Muscle layer of duodenum (tissue), 2 donors: ENCODE measurements at regions not wholly inside any gene's neighbourhood (a gene's known extent, or its start where the extent isn't known, plus 50 kb on each side); places are given as distances from the start of the nearest gene placed in this dataset.

Experiments
- H3K27ac ChIP-seq: one replicate; pipeline ENCODE4 v1.7.0; 2013; ENCODE audit warnings: mild to moderate bottlenecking, low read length
- H3K27me3 ChIP-seq: one replicate; pipeline ENCODE4 v1.7.0; 2013; ENCODE audit warnings: low read depth, mild to moderate bottlenecking, control low read depth, low read length
- H3K36me3 ChIP-seq, 2 donors: one replicate each; pipeline ENCODE4 v1.7.0; 2013; ENCODE audit warnings: low read length in 2 of 2, control low read depth in 1 of 2, mild to moderate bottlenecking in 1 of 2; ENCODE audit not compliant: insufficient read depth in 2 of 2, control insufficient read depth in 1 of 2
- H3K4me1 ChIP-seq, 2 donors: one replicate each; pipeline ENCODE4 v1.7.0; 2013; ENCODE audit warnings: low read length in 2 of 2, mild to moderate bottlenecking in 2 of 2, control low read depth in 1 of 2, moderate library complexity in 1 of 2; ENCODE audit not compliant: insufficient read depth in 2 of 2, control insufficient read depth in 1 of 2
- H3K4me3 ChIP-seq, 2 donors: one replicate each; pipeline ENCODE4 v1.7.0; 2013; ENCODE audit warnings: low read length in 2 of 2, low read depth in 1 of 2, mild to moderate bottlenecking in 1 of 2
- H3K9me3 ChIP-seq, 2 donors: one replicate each; pipeline ENCODE4 v1.7.0; 2013; ENCODE audit warnings: low read length in 2 of 2, control low read depth in 1 of 2, mild to moderate bottlenecking in 1 of 2; ENCODE audit not compliant: control insufficient read depth in 1 of 2
- donor health status: healthy.

DNA sequence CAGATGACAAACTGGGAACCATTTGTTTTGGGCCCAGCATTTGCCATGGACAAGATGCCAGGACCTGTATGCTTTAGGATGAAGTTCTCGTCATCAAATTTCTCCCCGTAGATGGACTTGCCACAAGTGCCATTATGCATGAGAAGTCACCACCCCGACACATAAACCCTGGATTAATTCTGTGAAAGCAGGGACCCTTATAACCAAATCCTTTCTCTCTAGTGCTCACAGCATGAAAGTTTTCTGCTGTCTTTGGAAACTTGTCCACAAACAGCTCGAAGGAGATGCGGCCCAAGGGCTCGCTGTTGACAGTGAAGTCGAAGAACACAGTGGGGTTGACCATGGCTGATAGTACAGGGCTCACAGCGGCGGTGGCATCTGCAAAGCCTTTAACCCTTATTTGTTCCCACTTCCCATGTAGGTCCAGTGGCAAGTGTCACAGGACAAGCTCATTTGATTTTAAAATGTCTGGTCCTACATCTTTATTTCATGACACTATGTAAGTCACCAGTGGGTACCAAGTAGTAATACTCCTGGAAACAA lies 75.2 kb upstream of the MIR17HG start:
- Histone ChIP-seq H3K27me3 (no peaks in the 10 kb centered on the region), H3K4me1 (no peaks in the 10 kb centered on the region), H3K27ac (no peak overlapping the region), H3K36me3 (no peaks in the 10 kb centered on the region), H3K4me3 (no peak overlapping the region), H3K9me3 (no peaks in the 10 kb centered on the region)

DNA sequence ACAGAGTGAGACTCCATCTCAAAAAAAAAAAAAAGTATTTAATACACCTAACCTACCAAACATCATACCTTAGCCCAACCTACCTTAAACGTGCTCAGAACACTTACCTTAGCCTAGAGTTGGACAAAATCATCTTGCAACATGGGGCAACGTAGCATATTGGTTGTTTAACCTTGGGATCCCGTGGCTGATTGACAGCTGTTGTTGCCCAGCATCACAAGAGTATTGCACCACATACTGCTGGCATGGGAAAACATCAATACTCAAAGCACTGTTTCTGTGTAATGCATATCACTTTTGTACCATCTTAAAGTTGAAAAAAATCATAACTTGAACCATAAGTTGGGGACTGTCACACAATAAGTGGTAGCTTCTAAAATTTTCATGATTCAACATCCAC lies 73.8 kb upstream of the MIR17HG start:
- H3K9me3 ChIP-seq: no peaks in the 10 kb centered on the region
- no peaks in the 10 kb centered on the region for H3K4me1 ChIP-seq
- no peak overlapping the region for H3K27ac ChIP-seq
- no peak overlapping the region for H3K4me3 ChIP-seq
- no peaks in the 10 kb centered on the region for H3K36me3 ChIP-seq
- H3K27me3 ChIP-seq: no peaks in the 10 kb centered on the region

DNA sequence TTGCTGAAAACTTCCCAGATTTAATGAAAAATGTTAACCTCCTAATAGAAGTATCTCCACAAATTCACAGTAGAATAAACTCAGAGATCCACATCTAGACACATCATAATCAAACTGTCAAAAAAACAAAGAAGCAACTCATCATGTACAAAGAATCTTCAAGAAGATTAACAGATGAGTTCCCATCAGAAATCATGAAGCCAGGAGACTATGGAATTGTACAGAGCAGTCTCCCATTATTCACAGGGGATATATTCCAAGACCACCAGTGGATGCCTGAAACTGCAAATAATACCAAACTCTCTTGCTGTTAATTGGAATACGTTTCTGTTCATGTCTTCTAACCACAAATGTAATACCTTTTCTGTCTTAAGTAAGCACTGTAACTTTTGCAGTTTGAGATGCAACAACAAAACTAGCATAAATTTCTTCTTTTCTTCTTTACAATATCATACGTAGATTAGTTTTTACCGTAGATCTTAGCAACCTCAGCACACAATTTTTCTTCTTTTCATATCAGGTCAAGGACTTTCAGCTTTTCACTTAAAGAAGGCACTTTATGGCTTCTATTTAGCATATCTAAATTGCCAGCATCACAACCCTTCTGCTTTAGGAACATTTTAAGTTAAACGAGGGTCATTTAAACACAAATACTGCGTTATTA lies 70.3 kb upstream of the MIR17HG start:
- H3K9me3 ChIP-seq: no peaks in the 10 kb centered on the region
- H3K4me3 ChIP-seq: no peak overlapping the region
- H3K27me3 ChIP-seq: no peaks in the 10 kb centered on the region
- H3K27ac ChIP-seq: no peak overlapping the region
- no peaks in the 10 kb centered on the region for H3K4me1 ChIP-seq
- H3K36me3 ChIP-seq: no peaks in the 10 kb centered on the region

DNA sequence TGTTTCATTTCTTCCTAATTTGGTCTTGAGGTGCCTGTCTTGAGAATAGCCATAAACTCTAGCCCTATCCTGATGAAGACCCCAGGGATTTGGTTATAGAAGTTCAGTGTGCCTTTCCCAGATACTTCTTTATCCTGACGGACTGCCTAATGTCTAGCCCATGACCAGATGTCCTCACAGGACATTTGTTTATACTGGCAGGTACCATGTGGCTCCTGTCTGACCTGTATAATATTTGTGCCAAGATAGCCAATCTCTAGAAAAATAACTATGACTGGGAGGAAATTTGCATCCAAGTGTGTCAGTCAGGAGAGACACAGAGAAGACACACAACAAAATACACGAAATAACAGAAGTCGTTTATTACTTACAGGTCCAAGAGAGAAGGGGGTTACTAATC lies 69.2 kb upstream of the MIR17HG start:
- H3K4me1 ChIP-seq: no peaks in the 10 kb centered on the region
- H3K36me3 ChIP-seq: no peaks in the 10 kb centered on the region

DNA sequence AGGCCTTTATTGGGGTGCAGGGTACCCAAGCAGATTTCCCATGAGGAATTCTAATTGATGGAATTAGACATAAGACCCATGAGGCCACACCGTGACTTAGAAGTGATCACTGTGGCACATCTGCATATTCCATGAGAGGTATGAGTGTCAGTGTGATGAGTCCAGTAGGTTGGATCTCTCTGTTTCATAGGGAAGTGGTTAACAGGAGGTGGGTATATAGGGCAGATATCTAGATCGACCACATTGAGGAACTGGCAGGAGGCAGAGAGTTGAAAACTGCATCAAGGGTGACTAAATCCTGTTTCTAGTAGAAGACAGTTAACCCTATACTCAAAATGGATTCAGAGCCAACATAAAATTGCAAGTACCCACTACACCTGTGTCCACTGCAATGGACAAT lies 68.6 kb upstream of the MIR17HG start:
- Histone ChIP-seq H3K4me3 (no peak overlapping the region), H3K27me3 (no peaks in the 10 kb centered on the region)

More for the DNA sequence above, 69.2 kb upstream of the MIR17HG start:
- no peak overlapping the region for H3K4me3 ChIP-seq
- H3K9me3 ChIP-seq: no peaks in the 10 kb centered on the region
- H3K27ac ChIP-seq: no peak overlapping the region
- H3K27me3 ChIP-seq: no peaks in the 10 kb centered on the region

DNA sequence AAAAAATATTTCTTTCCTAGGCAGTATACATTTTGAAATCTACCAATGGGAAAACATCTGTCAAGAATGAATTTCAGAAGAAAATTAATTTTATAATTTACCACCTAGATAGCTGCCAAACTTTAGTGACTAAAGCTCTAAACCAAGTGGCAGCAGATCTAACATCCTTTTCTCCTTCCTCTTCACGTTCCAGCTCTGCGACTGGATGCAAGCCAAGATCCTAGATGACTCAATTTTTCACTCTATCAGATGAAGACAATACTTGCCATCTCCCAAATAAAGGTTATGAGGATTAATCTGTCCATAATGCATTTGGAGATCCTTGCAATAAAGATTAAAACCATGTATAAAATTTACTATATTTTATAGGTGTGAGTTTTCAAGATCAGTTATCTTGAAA lies 66.7 kb upstream of the MIR17HG start:
- Histone ChIP-seq H3K9me3 (no peaks in the 10 kb centered on the region), H3K27ac (no peak overlapping the region), H3K4me1 (no peaks in the 10 kb centered on the region), H3K27me3 (no peaks in the 10 kb centered on the region), H3K4me3 (no peak overlapping the region), H3K36me3 (no peaks in the 10 kb centered on the region)

More for the DNA sequence above, 68.6 kb upstream of the MIR17HG start:
- Histone ChIP-seq H3K36me3 (no peaks in the 10 kb centered on the region), H3K27ac (no peak overlapping the region), H3K9me3 (no peaks in the 10 kb centered on the region), H3K4me1 (no peaks in the 10 kb centered on the region)

DNA sequence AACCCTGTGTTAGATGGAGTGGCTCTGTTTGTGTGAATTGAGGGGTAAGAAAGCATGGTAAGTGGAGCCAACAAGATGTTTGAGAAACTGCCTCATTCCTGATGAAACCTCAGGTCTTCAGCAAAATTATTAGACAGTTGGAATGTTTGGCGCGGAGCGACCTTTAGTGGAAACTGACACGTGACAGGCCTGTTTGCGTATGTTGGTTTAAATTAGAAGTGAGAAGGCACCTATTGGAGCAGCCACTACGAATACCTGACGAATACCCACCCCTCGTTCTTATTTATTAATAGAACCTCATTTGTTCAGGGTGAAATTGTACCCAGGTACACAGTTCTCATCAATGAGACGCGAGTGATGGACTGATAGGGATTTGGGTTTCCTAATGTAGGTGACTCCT lies 63.2 kb upstream of the MIR17HG start:
- Histone ChIP-seq H3K4me1 (no peaks in the 10 kb centered on the region), H3K36me3 (no peaks in the 10 kb centered on the region), H3K4me3 (no peak overlapping the region), H3K27me3 (no peaks in the 10 kb centered on the region), H3K27ac (no peak overlapping the region), H3K9me3 (no peaks in the 10 kb centered on the region)

DNA sequence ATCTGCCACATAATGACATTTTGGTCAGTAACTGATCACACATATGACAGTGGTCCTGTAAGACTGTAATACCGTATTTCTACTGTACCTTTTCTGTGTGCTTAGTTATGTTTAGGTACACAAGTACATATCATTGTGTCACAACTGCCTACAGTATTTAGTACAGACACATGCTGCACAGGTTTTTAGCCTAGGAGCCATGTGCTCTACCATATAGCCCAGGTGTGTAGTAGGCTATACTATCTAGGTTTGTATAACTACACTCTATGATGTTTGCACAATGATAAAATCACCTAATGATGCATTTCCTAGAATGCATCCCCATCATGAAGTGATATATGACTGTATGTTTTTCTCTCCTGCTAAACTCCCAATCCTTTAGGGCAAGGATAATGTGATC lies 61.2 kb upstream of the MIR17HG start:
- Histone ChIP-seq H3K9me3 (no peaks in the 10 kb centered on the region), H3K27me3 (no peaks in the 10 kb centered on the region), H3K4me1 (no peaks in the 10 kb centered on the region), H3K4me3 (no peak overlapping the region), H3K27ac (no peak overlapping the region), H3K36me3 (no peaks in the 10 kb centered on the region)

DNA sequence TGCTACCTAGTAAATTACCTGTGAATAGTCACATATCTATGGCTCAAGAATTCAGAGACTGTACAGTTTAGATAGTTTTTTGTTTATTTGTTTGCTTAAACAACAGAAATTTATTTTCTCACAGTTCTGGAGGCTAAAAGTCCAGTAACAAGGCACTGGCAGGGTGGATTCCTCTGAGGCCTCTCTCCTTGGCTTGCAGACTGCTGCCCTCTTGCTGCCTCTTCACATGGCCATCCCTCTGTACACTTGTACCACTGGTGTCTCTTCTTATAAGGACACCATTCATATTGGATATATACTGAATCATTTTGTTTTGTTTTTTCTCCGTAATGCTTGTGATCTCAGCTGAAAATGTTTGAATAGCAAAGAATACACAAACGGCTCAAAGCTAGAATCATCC lies 56.4 kb upstream of the MIR17HG start:
- Histone ChIP-seq H3K27me3 (no peaks in the 10 kb centered on the region), H3K27ac (no peak overlapping the region)

DNA sequence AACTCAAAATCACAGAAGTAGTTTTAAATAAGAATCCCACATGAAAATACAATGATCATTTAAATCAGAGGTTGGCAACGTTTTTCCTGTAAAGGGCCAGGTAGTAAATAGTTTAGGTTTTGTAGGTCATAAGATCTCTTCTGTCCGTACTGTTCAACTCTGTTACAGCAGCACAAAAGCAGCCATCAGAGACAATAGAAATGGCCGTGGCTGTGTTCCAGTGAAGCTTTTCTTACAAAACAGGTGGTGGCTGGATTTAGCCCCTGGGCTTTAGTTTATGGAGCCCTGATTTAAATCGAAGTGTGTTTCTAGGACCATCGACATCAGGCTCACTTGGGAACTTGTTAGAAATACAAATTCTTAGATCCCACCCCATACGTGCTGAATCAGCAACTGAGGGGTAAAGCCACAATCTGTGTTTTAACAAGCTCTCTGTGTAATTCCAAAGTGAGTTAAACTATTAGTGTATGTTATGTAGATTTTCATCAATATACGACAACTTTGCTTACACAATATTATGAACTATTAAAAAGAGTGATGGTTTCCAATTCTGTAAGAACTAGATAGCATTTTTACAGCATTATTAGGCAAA lies 54.8 kb upstream of the MIR17HG start:
- Histone ChIP-seq H3K27ac (no peak overlapping the region), H3K27me3 (no peaks in the 10 kb centered on the region), H3K9me3 (no peaks in the 10 kb centered on the region), H3K36me3 (no peaks in the 10 kb centered on the region), H3K4me1 (no peaks in the 10 kb centered on the region), H3K4me3 (no peak overlapping the region)

More for the DNA sequence above, 56.4 kb upstream of the MIR17HG start:
- Histone ChIP-seq H3K9me3 (no peaks in the 10 kb centered on the region), H3K36me3 (no peaks in the 10 kb centered on the region), H3K4me1 (no peaks in the 10 kb centered on the region), H3K4me3 (no peak overlapping the region)

DNA sequence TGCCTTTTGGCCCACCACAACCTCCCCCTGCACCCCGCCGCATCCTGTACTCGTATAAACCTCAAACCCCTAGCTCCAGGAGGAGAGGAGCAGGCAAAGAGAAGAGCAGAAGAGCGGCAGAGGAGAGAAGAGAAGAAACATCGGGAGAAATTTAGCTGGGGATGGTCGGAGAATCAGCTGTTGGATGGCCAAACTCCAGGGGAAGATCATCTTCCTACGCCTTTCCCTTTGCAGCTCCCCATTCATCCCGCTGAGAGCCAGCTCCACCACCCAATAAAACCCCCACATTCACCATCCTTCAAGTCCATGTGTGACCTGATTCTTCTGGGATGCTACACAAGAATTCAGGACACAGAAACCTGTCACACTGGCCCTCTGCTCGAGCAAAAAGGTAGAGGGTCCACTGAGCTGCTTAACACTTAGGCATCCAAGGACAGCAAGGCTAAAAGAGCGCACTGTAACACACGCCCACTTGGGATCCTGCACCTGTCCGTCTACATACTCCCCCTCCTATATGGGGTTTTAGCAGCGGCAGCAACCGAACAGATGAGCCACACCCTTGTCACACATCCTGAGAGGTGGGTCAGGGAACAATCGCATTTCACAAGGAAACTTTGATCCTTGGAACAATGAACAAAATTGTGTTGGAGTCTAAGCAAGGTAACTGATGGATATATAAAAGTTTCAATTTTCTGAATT lies 51.6 kb upstream of the MIR17HG start:
- Histone ChIP-seq H3K27ac (no peak overlapping the region), H3K9me3 (no peaks in the 10 kb centered on the region), H3K27me3 (no peaks in the 10 kb centered on the region), H3K36me3 (no peaks in the 10 kb centered on the region), H3K4me3 (no peak overlapping the region), H3K4me1 (no peaks in the 10 kb centered on the region)
